ENCODE measurements at regions not wholly inside any gene's neighbourhood (a gene's known extent, or its start where the extent isn't known, plus 50 kb on each side); places are given as distances from the start of the nearest gene placed in this dataset.

GRCh38 chr20:10800288-10800687 is 126.5 kb upstream of the JAG1 start:
- TF ChIP-seq CTCF (IDR thresholded peaks at IDR 0.05) (no peak), EZH2phosphoT487 (IDR thresholded peaks at IDR 0.05) (no peak), EZH2 (IDR thresholded peaks at IDR 0.05) (no peak)
